ENCODE measurements at regions not wholly inside any gene's neighbourhood (a gene's known extent, or its start where the extent isn't known, plus 50 kb on each side); places are given as distances from the start of the nearest gene placed in this dataset.

GRCh38 chr3:106113747-106114146, 244.9 kb upstream of the CBLB start:
- no peak for TF ChIP-seq CTCF (IDR thresholded peaks at IDR 0.05)
- TF ChIP-seq EP300 (IDR thresholded peaks at IDR 0.05): no peak
- TF ChIP-seq POLR2A (IDR thresholded peaks at IDR 0.05): no peak
